ENCODE measurements at regions not wholly inside any gene's neighbourhood (a gene's known extent, or its start where the extent isn't known, plus 50 kb on each side); places are given as distances from the start of the nearest gene placed in this dataset.
A peak's percentile ranks its signal among the peaks of the same experiment; 100 is the strongest.
"Not testable (repeated sequence)": the region's sequence is repeated elsewhere in the genome, so short reads cannot be mapped to it uniquely, and the experiment has no call there.

- no peak for DNase-seq
Observed at GRCh38 chr9:24333629-24334028, 212.1 kb downstream of the IZUMO3 start.

- peak; percentile 91 to 94 for DNase-seq
Observed at GRCh38 chr9:24298912-24299311, 246.8 kb downstream of the IZUMO3 start.

GRCh38 chr9:24297931-24298330 lies 247.8 kb downstream of the IZUMO3 start:
- no peak for DNase-seq

GRCh38 chr9:24296124-24296523 lies 249.6 kb downstream of the IZUMO3 start:
- DNase-seq = no peak

- peak; percentile 98 for DNase-seq
Observed at GRCh38 chr9:24293386-24293785, 252.3 kb downstream of the IZUMO3 start.

GRCh38 chr9:24286761-24287160 lies 258.9 kb downstream of the IZUMO3 start:
- no peak for DNase-seq

GRCh38 chr9:24258626-24259025 lies 287.1 kb downstream of the IZUMO3 start:
- no peak for DNase-seq

GRCh38 chr9:24257726-24258125 lies 288.0 kb downstream of the IZUMO3 start:
- no peak for DNase-seq

GRCh38 chr9:24245988-24246387 lies 299.7 kb downstream of the IZUMO3 start:
- peak; percentile 6 to 62 for DNase-seq

- DNase-seq = no peak
Observed at GRCh38 chr9:24242576-24242975, 303.1 kb downstream of the IZUMO3 start.

GRCh38 chr9:24218656-24219055 lies 327.0 kb downstream of the IZUMO3 start:
- DNase-seq = no peak

GRCh38 chr9:24210641-24211040 lies 335.1 kb downstream of the IZUMO3 start:
- DNase-seq = no peak

- no peak for DNase-seq
Observed at GRCh38 chr9:24189986-24190385, 355.7 kb downstream of the IZUMO3 start.

- not testable (repeated sequence) for DNase-seq
Observed at GRCh38 chr9:24180572-24180971, 354.5 kb upstream of the ELAVL2 start.

- no peak for DNase-seq
Observed at GRCh38 chr9:24144796-24145195, 318.8 kb upstream of the ELAVL2 start.

GRCh38 chr9:24135072-24135471 lies 309.0 kb upstream of the ELAVL2 start:
- DNase-seq = not testable (repeated sequence)

GRCh38 chr9:24132244-24132643 lies 306.2 kb upstream of the ELAVL2 start:
- DNase-seq = no peak

- no peak for DNase-seq
Observed at GRCh38 chr9:24127519-24127918, 301.5 kb upstream of the ELAVL2 start.

- DNase-seq = no peak
Observed at GRCh38 chr9:24118190-24118589, 292.1 kb upstream of the ELAVL2 start.

- DNase-seq = no peak
Observed at GRCh38 chr9:24096756-24097155, 270.7 kb upstream of the ELAVL2 start.

GRCh38 chr9:24095246-24095645 lies 269.2 kb upstream of the ELAVL2 start:
- no peak for DNase-seq

- DNase-seq = peak in 1 of 2 experiments; percentile 7
Observed at GRCh38 chr9:24090566-24090965, 264.5 kb upstream of the ELAVL2 start.

GRCh38 chr9:24073666-24074065 lies 247.6 kb upstream of the ELAVL2 start:
- no peak for DNase-seq

- no peak for DNase-seq
Observed at GRCh38 chr9:24073007-24073592, 247.1 kb upstream of the ELAVL2 start.

- peak in 1 of 2 experiments; percentile 43 for DNase-seq
Observed at GRCh38 chr9:24071716-24072115, 245.7 kb upstream of the ELAVL2 start.
